GM12864 (cell line): ENCODE measurements at regions not wholly inside any gene's neighbourhood (a gene's known extent, or its start where the extent isn't known, plus 50 kb on each side); places are given as distances from the start of the nearest gene placed in this dataset.

Source experiments
- DNase-seq: peaks from one replicate; pipeline ENCODE4 v3.0.0-alpha.2; 2011; ENCODE audit warnings: low read depth
- H3K4me3 ChIP-seq: 2 replicates; pipeline ENCODE4 v1.5.1; 2011; ENCODE audit warnings: mild to moderate bottlenecking, low read depth, low read length, control low read depth
- CTCF ChIP-seq: IDR thresholded peaks from 2 replicates; pipeline ENCODE4 v1.5.1; 2011; ENCODE audit warnings: low read depth, mild to moderate bottlenecking, moderate library complexity, low read length, control low read depth, inconsistent platforms; ENCODE audit errors: missing control alignments

DNA sequence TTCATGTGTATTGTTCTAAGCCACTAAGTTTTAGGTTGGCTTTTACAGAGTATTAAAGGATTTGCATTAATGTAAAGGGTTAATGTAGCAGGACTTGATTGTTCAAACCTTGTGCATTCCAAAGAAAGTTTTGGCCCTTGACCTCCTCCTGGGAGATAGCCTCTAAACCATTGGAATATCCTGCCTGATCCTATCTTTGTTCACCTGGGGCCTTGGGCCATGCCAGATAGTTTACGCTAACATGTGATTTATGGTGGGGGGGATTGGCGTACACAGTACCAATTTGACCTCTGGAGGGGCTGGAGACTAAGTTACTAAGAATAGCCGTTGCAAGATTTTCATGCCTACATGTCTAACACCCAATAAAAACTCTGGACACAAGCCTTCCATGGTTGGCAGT lies 1002.7 kb upstream of the PABPC4L start:
- TF ChIP-seq CTCF: no peak
- DNase-seq: no peak
- no peak overlapping the region for H3K4me3 ChIP-seq

DNA sequence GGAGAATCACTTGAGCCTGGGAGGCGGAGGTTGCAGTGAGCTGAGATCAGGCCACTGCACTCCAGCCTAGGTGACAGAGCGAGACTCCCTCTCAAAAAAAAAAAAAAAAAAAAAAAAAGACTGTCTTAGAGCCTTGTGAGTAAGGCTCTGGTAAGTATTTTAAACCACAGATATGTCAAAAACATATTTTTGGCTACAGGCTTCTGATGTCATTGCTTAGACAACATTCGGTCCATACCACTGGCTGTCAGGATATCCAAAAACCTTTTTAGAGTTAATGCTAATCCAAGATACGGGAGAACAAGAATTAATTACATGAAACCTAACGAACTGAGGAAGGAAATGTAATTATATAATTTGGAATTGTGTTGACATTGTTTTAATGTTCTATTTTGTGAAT lies 999.5 kb upstream of the PABPC4L start:
- DNase-seq: no peak
- H3K4me3 ChIP-seq: no peak overlapping the region
- TF ChIP-seq CTCF: no peak

GRCh38 chr4:135197641-135198040 lies 996.1 kb upstream of the PABPC4L start:
- no peak for DNase-seq
- TF ChIP-seq CTCF: no peak
- H3K4me3 ChIP-seq: no peak overlapping the region

- TF ChIP-seq CTCF: no peak
- no peak for DNase-seq
- H3K4me3 ChIP-seq: no peak overlapping the region
Observed at GRCh38 chr4:135194477-135194876, 992.9 kb upstream of the PABPC4L start.

DNA sequence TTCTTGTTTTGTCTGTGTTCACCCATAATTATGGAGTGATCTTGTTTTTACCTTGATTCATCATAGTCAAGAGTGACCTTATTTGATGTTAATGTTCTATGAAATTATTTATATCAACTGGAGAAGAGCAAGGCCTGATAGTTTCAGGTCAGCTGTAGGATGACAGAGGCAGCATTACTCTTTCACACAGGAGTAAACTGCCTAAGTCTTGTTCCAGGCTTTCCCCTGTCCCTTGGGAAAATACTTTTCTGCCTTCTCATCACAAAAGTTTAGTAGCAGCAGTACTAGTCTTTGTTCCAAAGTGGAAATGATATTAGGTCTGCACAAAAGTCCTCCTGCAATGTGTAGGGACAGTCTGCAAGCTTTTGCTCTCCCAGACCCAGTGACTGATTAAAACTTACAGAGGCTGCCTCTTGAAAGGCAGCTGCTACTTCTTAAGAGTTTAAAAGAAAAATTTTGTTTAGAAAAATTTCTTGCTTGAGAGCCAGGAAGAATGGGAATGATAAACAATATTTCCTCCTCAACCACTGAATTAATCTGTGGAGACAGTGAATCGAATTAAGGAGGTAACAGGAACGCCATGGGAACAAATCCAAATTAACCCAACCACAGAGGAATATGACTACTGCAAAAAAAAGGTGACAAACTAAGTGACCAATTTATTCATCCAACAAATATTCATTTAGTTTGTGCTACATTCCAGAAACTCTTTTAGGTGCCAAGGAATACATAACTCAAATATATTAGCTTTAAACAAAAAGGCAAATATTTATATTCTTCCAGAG lies 991.4 kb upstream of the PABPC4L start:
- TF ChIP-seq CTCF: no peak
- DNase-seq: no peak
- no peak overlapping the region for H3K4me3 ChIP-seq

DNA sequence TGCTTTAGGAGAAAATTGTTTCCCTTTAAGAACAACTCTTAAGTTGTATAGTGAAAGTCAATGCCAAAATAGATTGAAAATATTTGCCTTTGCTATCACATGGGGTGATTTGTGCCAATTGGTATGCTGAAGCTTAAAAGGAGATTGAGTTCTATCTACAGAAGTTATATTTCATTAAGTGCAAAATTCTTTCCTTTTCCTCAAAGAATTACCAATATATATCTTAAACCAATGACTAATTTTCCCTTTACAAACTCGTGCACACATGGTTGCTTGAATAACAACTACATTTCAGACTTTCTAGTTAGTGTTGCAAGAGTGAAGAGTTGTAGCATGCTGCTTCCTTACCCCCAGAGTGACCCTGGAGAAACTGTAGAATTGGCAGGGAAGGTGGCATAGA lies 990.0 kb upstream of the PABPC4L start:
- no peak for TF ChIP-seq CTCF
- no peak for DNase-seq
- H3K4me3 ChIP-seq: no peak overlapping the region

DNA sequence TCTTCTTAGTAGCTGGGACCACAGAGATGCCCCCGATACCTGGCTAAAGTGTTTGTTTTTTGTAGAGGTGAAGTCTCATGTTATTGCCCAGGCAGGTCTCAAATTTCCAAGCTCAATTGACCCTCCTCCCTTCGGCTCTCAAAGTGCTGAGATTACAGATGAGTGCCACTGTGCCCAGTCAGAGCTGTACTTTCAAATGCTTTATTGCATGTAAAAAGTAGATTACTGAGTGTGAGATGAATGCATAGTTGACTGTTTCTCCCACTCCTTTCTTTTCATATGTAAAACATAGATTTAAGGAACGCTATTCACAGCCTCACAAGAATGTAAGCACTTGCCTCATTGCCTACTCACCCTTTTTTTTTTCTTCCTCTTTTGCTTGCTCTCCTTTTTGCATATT lies 984.4 kb upstream of the PABPC4L start:
- no peak overlapping the region for H3K4me3 ChIP-seq
- no peak for DNase-seq
- no peak for TF ChIP-seq CTCF
